Natural killer cell (primary cell): ENCODE measurements at regions not wholly inside any gene's neighbourhood (a gene's known extent, or its start where the extent isn't known, plus 50 kb on each side); places are given as distances from the start of the nearest gene placed in this dataset.

ENCODE experiments used
- ATAC-seq, 3 donors: fragments of 150-1000 bp in 2 of 3; fragments of 200-7000 bp in 1 of 3; cut with Tn5 transposase; 1 replicate in 1 of 3; 2 replicates in 2 of 3; pipeline ENCODE4 v1.10.0; 2021; ENCODE audit warnings: mild to moderate bottlenecking in 2 of 3, moderate library complexity in 2 of 3
- DNase-seq, 2 donors: peaks; one replicate each; pipeline versions ENCODE4 v3.0.0 to v3.0.0-alpha.2; 2013 to 2021; ENCODE audit warnings: mixed read lengths in 1 of 2
- H3K27ac ChIP-seq: one replicate; pipeline ENCODE4 v1.5.1; 2013; ENCODE audit warnings: mild to moderate bottlenecking, low read length
- H3K27me3 ChIP-seq: one replicate; pipeline ENCODE4 v1.6.1; 2013; ENCODE audit warnings: low read length; ENCODE audit not compliant: control insufficient read depth, insufficient read depth
- H3K36me3 ChIP-seq: one replicate; pipeline ENCODE4 v1.6.1; 2013; ENCODE audit warnings: low read length; ENCODE audit not compliant: control insufficient read depth, insufficient read depth
- H3K4me1 ChIP-seq: one replicate; pipeline ENCODE4 v1.6.1; 2013; ENCODE audit warnings: low read length; ENCODE audit not compliant: control insufficient read depth, insufficient read depth
- H3K4me3 ChIP-seq: one replicate; pipeline ENCODE4 v1.5.1; 2013; ENCODE audit warnings: low read length
- H3K9me3 ChIP-seq: one replicate; pipeline ENCODE4 v1.6.1; 2013; ENCODE audit warnings: low read length; ENCODE audit not compliant: control insufficient read depth, insufficient read depth
- H3K27ac Mint-ChIP-seq, 2 donors: one replicate each; pipeline ENCODE4 v1.8.0; 2022; ENCODE audit warnings: mild to moderate bottlenecking in 2 of 2, mixed read lengths in 2 of 2, moderate library complexity in 1 of 2
- H3K27me3 Mint-ChIP-seq, 2 donors: one replicate each; pipeline ENCODE4 v1.8.0; 2022; ENCODE audit warnings: low read depth in 2 of 2, mixed read lengths in 2 of 2
- H3K36me3 Mint-ChIP-seq: one replicate; pipeline ENCODE4 v1.8.0; 2022; ENCODE audit warnings: mixed read lengths
- H3K4me1 Mint-ChIP-seq, 2 donors: one replicate each; pipeline ENCODE4 v1.8.0; 2022; ENCODE audit warnings: mixed read lengths in 2 of 2
- H3K4me3 Mint-ChIP-seq: one replicate; pipeline ENCODE4 v1.8.0; 2022; ENCODE audit warnings: mild to moderate bottlenecking, moderate library complexity, mixed read lengths
- H3K9me3 Mint-ChIP-seq, 2 donors: one replicate each; pipeline ENCODE4 v1.8.0; 2022; ENCODE audit warnings: mixed read lengths in 2 of 2
- WGBS: methylation state at CpG from one replicate; pipeline ENCODE4 v1.1.7; 2013; ENCODE audit warnings: missing lambda C conversion rate; ENCODE audit not compliant: insufficient coverage; 5-methylcytosine and 5-hydroxymethylcytosine counted together
- intact Hi-C: fragments of 100-400 bp; cut with micrococcal nuclease; formaldehyde crosslinking; loops from one replicate; pipeline ENCODE4 v1.14.2; 2022
- TF ChIP-seq, protein P1 (sequence below): fragments of 200-600 bp; IDR thresholded peaks from one replicate; pipeline ENCODE4 v1.8.0; 2022; ENCODE audit warnings: antibody characterized with exemption

DNA sequence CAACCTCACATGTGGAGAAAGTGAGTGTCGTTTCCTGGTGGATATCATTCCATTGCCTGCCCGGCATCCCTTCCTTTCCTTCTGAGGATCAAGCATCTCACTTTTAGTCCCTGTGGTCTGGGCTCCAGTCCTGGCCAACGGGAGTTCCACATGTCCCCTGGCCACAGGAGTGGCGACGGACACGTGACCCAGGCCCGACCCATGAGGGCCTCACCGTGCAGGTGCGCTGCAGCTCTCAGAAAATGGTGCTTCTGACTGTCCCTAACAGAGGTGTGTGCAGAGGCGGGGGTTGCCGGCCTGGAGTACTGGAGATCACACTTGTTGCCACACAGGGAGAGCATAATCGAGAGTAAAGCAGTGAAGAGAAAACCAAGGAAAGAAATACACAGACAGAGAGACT lies 476.9 kb upstream of the FRG1 start:
- Mint-ChIP-seq H3K9me3 (peaks cover 8 to 10% of the 10 kb centered on the region in 2 donors), H3K27me3 (no peaks in the 10 kb centered on the region), H3K4me1 (no peaks in the 10 kb centered on the region), H3K27ac (no peak overlapping the region), H3K36me3 (peaks cover 7% of the 10 kb centered on the region), H3K4me3 (no peak overlapping the region)
- no peak overlapping the region for H3K27ac ChIP-seq
- DNase-seq (no peak), ATAC-seq (no peak)
- TF ChIP-seq, protein P1, sequence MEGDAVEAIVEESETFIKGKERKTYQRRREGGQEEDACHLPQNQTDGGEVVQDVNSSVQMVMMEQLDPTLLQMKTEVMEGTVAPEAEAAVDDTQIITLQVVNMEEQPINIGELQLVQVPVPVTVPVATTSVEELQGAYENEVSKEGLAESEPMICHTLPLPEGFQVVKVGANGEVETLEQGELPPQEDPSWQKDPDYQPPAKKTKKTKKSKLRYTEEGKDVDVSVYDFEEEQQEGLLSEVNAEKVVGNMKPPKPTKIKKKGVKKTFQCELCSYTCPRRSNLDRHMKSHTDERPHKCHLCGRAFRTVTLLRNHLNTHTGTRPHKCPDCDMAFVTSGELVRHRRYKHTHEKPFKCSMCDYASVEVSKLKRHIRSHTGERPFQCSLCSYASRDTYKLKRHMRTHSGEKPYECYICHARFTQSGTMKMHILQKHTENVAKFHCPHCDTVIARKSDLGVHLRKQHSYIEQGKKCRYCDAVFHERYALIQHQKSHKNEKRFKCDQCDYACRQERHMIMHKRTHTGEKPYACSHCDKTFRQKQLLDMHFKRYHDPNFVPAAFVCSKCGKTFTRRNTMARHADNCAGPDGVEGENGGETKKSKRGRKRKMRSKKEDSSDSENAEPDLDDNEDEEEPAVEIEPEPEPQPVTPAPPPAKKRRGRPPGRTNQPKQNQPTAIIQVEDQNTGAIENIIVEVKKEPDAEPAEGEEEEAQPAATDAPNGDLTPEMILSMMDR, result no peak
- no peak overlapping the region for H3K4me3 ChIP-seq
- intact Hi-C loops, result no loop called here
- H3K27me3 ChIP-seq, result no peaks in the 10 kb centered on the region
- H3K9me3 ChIP-seq, result peaks cover 15% of the 10 kb centered on the region
- H3K4me1 ChIP-seq, result no peaks in the 10 kb centered on the region
- no peaks in the 10 kb centered on the region for H3K36me3 ChIP-seq
- WGBS, result 92% methylated on average over 12 of the region's 12 CpGs

- intact Hi-C loops, result no loop called here
- Mint-ChIP-seq H3K4me1 (no peaks in the 10 kb centered on the region), H3K27me3 (no peaks in the 10 kb centered on the region), H3K4me3 (no peak overlapping the region), H3K36me3 (peaks cover 7% of the 10 kb centered on the region), H3K9me3 (peaks cover 7 to 18% of the 10 kb centered on the region in 2 donors), H3K27ac (no peak overlapping the region)
- Histone ChIP-seq H3K27ac (no peak overlapping the region), H3K9me3 (no peaks in the 10 kb centered on the region), H3K36me3 (no peaks in the 10 kb centered on the region), H3K4me3 (no peak overlapping the region), H3K27me3 (no peaks in the 10 kb centered on the region), H3K4me1 (no peaks in the 10 kb centered on the region)
- TF ChIP-seq, protein P1, result no peak
- ATAC-seq, result no peak
- no peak for DNase-seq
- 88% methylated on average over 2 of the region's 2 CpGs for whole genome bisulfite sequencing
These were observed 446.3 kb upstream of the FRG1 start for GRCh38 chr4:189494407-189494806.

DNA sequence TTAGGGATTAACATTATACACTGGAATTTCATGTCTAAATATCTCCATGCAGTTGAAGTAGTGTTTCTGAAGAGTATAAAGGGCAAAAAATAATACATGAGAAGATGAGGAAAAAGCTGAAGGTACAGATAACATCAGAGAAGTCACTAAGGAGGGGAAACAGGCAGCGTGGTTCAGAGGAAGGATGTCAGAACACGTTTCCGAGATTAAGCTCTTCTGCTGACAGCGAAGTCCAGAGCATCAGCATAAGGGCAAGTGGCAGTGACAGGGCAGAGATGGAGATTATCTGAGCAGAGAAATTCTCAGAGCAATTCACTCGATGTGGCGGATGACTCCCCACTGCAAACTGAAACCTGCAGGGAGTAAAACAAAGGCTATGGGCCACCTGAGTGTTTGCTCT lies 443.2 kb upstream of the FRG1 start:
- Histone ChIP-seq H3K36me3 (no peaks in the 10 kb centered on the region), H3K4me3 (no peak overlapping the region), H3K27ac (no peak overlapping the region), H3K9me3 (no peaks in the 10 kb centered on the region), H3K4me1 (no peaks in the 10 kb centered on the region), H3K27me3 (no peaks in the 10 kb centered on the region)
- peaks cover 7 to 12% of the 10 kb centered on the region in 2 donors for H3K9me3 Mint-ChIP-seq
- no peaks in the 10 kb centered on the region for H3K27me3 Mint-ChIP-seq
- no peak overlapping the region for H3K27ac Mint-ChIP-seq
- no peak overlapping the region for H3K4me3 Mint-ChIP-seq
- TF ChIP-seq, protein P1, result no peak
- intact Hi-C loops, result no loop called here
- ATAC-seq (no peak), DNase-seq (no peak)
- WGBS, result 17% methylated on average over 6 of the region's 6 CpGs
- H3K36me3 Mint-ChIP-seq, result peaks cover 7% of the 10 kb centered on the region
- H3K4me1 Mint-ChIP-seq, result no peaks in the 10 kb centered on the region

- intact Hi-C loops, result no loop called here
- no peak overlapping the region for H3K27ac Mint-ChIP-seq
These were observed 442.7 kb upstream of the FRG1 start for GRCh38 chr4:189497996-189498395.

More at GRCh38 chr4:189497996-189498395, 442.7 kb upstream of the FRG1 start:
- DNase-seq (no peak), ATAC-seq (peak in 1 of 3 donors; percentile 35)
- Histone ChIP-seq H3K4me1 (no peaks in the 10 kb centered on the region), H3K27ac (no peak overlapping the region), H3K4me3 (no peak overlapping the region), H3K9me3 (no peaks in the 10 kb centered on the region), H3K36me3 (no peaks in the 10 kb centered on the region), H3K27me3 (no peaks in the 10 kb centered on the region)
- peaks cover 7% of the 10 kb centered on the region for H3K36me3 Mint-ChIP-seq
- H3K27me3 Mint-ChIP-seq, result no peaks in the 10 kb centered on the region
- TF ChIP-seq, protein P1, result no peak
- WGBS, result 91% methylated on average over 10 of the region's 10 CpGs
- no peaks in the 10 kb centered on the region for H3K4me1 Mint-ChIP-seq
- peaks cover 4 to 9% of the 10 kb centered on the region in 2 donors for H3K9me3 Mint-ChIP-seq
- H3K4me3 Mint-ChIP-seq, result no peak overlapping the region
